ENCODE measurements at regions not wholly inside any gene's neighbourhood (a gene's known extent, or its start where the extent isn't known, plus 50 kb on each side); places are given as distances from the start of the nearest gene placed in this dataset.

DNA sequence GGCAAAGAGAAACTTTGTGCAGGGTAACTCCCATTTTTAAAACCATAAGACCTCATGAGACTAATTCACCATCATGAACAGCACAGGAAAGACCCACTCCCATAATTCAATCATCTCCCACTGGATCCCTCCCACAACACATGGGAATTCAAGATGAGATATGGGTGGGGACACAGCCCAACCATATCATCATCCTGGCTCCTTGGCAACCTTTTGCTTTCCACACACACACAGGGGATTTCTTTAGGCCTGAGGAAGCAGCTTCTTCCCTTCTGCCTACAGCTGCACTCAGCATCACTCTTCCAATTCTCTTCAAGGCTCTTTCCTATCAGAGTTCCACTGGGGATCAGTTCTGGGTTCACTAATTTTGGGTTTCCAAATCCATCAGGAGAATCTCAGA, 199.0 kb upstream of the CTBP2 start:
- Histone ChIP-seq H2AFZ (replicated peaks) (no peak overlapping the region), H4K20me1 (ENCODE audit: low read depth) (no peaks in the 10 kb centered on the region), H3K4me2 (no peak overlapping the region), H3K9ac (no peak overlapping the region), H3F3A (ENCODE audit: low read depth) (no peaks in the 10 kb centered on the region), H3K4me1 (no peaks in the 10 kb centered on the region), H3K27me3 (no peaks in the 10 kb centered on the region), H3K36me3 (no peaks in the 10 kb centered on the region), H3K4me3 (no peak overlapping the region), H3K9me3 (ENCODE audit: low read depth) (no peaks in the 10 kb centered on the region), H3K27ac (no peak overlapping the region), H3K79me2 (ENCODE audit: low read depth) (no peaks in the 10 kb centered on the region)
- DNase-seq (ENCODE audit: low spot score) = no peak
- Mint-ChIP-seq H3K9me3 (peaks cover 7% of the 10 kb centered on the region), H3K4me3 (no peak overlapping the region), H3K4me1 (no peaks in the 10 kb centered on the region), H3K27ac (no peak overlapping the region), H3K27me3 (ENCODE audit: insufficient read depth, low read depth) (peaks cover under 1% of the 10 kb centered on the region), H3K36me3 (no peaks in the 10 kb centered on the region)
- TF ChIP-seq EZH2phosphoT487 (IDR thresholded peaks at IDR 0.05) = no peak
- TF ChIP-seq EZH2 (IDR thresholded peaks at IDR 0.05) = no peak
- TF ChIP-seq, protein P1, sequence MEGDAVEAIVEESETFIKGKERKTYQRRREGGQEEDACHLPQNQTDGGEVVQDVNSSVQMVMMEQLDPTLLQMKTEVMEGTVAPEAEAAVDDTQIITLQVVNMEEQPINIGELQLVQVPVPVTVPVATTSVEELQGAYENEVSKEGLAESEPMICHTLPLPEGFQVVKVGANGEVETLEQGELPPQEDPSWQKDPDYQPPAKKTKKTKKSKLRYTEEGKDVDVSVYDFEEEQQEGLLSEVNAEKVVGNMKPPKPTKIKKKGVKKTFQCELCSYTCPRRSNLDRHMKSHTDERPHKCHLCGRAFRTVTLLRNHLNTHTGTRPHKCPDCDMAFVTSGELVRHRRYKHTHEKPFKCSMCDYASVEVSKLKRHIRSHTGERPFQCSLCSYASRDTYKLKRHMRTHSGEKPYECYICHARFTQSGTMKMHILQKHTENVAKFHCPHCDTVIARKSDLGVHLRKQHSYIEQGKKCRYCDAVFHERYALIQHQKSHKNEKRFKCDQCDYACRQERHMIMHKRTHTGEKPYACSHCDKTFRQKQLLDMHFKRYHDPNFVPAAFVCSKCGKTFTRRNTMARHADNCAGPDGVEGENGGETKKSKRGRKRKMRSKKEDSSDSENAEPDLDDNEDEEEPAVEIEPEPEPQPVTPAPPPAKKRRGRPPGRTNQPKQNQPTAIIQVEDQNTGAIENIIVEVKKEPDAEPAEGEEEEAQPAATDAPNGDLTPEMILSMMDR (IDR thresholded peaks at IDR 0.05) = no peak

DNA sequence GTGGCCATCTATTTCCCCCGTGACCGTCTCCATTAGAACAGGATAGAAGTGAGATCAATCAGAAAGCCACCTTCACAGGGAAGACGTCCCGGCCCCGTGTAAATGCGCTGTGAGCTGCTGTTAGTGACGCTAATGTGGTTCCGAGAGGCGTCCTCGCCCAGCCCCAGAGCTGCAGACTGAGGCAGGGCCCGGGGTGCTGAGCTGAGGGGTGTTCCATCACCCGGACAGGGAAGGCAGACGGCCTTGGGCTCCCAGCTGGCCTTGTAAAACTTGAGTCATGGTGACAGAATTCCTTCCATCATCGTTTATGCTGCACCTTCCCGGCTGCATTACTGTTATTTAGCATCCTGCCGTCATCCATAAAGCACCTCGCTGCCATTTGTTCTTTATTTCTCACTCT, 195.3 kb upstream of the CTBP2 start:
- Histone ChIP-seq H3K79me2 (ENCODE audit: low read depth) (no peaks in the 10 kb centered on the region), H3K27me3 (no peaks in the 10 kb centered on the region), H3K9ac (no peak overlapping the region), H4K20me1 (ENCODE audit: low read depth) (no peaks in the 10 kb centered on the region), H3K9me3 (ENCODE audit: low read depth) (no peaks in the 10 kb centered on the region), H3K4me3 (no peak overlapping the region), H3K4me1 (no peaks in the 10 kb centered on the region), H3K36me3 (no peaks in the 10 kb centered on the region), H3F3A (ENCODE audit: low read depth) (no peaks in the 10 kb centered on the region), H2AFZ (replicated peaks) (no peak overlapping the region), H3K27ac (no peak overlapping the region), H3K4me2 (no peak overlapping the region)
- TF ChIP-seq, protein P1 (IDR thresholded peaks at IDR 0.05) = no peak
- TF ChIP-seq EZH2 (IDR thresholded peaks at IDR 0.05) (no peak), EZH2phosphoT487 (IDR thresholded peaks at IDR 0.05) (no peak)
- DNase-seq (ENCODE audit: low spot score) = no peak
- Mint-ChIP-seq H3K36me3 (no peaks in the 10 kb centered on the region), H3K4me3 (no peak overlapping the region), H3K27me3 (ENCODE audit: insufficient read depth, low read depth) (peaks cover 6% of the 10 kb centered on the region), H3K4me1 (no peaks in the 10 kb centered on the region), H3K9me3 (peaks cover 10% of the 10 kb centered on the region), H3K27ac (no peak overlapping the region)

DNA sequence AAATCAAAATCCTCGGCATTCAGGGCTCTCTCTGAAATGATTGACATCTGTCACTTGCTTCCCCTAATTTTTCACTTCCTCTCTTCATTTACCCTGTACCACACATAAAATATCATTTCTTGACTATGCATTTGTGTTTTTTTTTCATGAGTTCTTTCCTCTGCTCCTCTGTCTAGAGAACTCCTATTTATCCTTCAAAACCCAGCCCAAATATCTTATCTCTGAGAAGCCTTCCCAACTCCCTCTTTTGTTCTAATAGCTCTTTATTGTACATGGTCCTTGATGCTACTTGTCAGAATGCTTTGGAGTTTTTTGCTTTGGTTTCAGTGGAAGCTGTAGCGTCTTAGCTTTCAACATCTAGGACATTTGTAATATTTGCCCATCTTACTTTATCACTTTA, 190.2 kb upstream of the CTBP2 start:
- no peaks in the 10 kb centered on the region for H4K20me1 ChIP-seq (ENCODE audit: low read depth)
- no peaks in the 10 kb centered on the region for H3K4me1 Mint-ChIP-seq
- no peaks in the 10 kb centered on the region for H3K79me2 ChIP-seq (ENCODE audit: low read depth)
- H3K27ac ChIP-seq = no peak overlapping the region
- no peak for DNase-seq (ENCODE audit: low spot score)
- H3K4me2 ChIP-seq = no peak overlapping the region
- H3K27me3 ChIP-seq = no peaks in the 10 kb centered on the region
- H3K4me3 Mint-ChIP-seq = no peak overlapping the region
- H3K9me3 ChIP-seq (ENCODE audit: low read depth) = no peaks in the 10 kb centered on the region
- H3K36me3 ChIP-seq = no peaks in the 10 kb centered on the region
- H3K9me3 Mint-ChIP-seq = peaks cover 5% of the 10 kb centered on the region
- no peak overlapping the region for H2AFZ ChIP-seq (replicated peaks)
- H3K27me3 Mint-ChIP-seq (ENCODE audit: insufficient read depth, low read depth) = peaks cover 6% of the 10 kb centered on the region
- TF ChIP-seq, protein P1 (IDR thresholded peaks at IDR 0.05) = no peak
- no peak for TF ChIP-seq EZH2phosphoT487 (IDR thresholded peaks at IDR 0.05)
- TF ChIP-seq EZH2 (IDR thresholded peaks at IDR 0.05) = no peak
- no peaks in the 10 kb centered on the region for H3K36me3 Mint-ChIP-seq
- no peaks in the 10 kb centered on the region for H3K4me1 ChIP-seq
- no peak overlapping the region for H3K4me3 ChIP-seq
- no peak overlapping the region for H3K27ac Mint-ChIP-seq
- H3K9ac ChIP-seq = no peak overlapping the region
- H3F3A ChIP-seq (ENCODE audit: low read depth) = no peaks in the 10 kb centered on the region

All from neural progenitor cell (in vitro differentiated cells).